Tibial artery (tissue), 4 donors: ENCODE measurements at regions not wholly inside any gene's neighbourhood (a gene's known extent, or its start where the extent isn't known, plus 50 kb on each side); places are given as distances from the start of the nearest gene placed in this dataset.

Source experiments
- DNase-seq, 2 donors: peaks; one replicate each; pipeline ENCODE4 v3.0.0-alpha.2; 2019
- H3K27ac ChIP-seq, 2 donors: fragments of 200-600 bp; sonication (generic) in 1 of 2; 1 replicate in 1 of 2; 2 replicates in 1 of 2; pipeline ENCODE4 v1.5.1; 2018 to 2019; ENCODE audit warnings: mild to moderate bottlenecking in 1 of 2
- H3K27me3 ChIP-seq, 2 donors: fragments of 200-600 bp; sonication (generic) in 1 of 2; one replicate each; pipeline versions ENCODE4 v1.5.1 to v1.6.0; 2016 to 2019
- H3K36me3 ChIP-seq, 3 donors: fragments of 200-600 bp; sonication (generic) in 2 of 3; one replicate each; pipeline ENCODE4 v1.5.1; 2016 to 2019; ENCODE audit warnings: mild to moderate bottlenecking in 2 of 3
- H3K4me1 ChIP-seq, 4 donors: fragments of 200-600 bp; sonication (generic) in 2 of 4; 1 replicate in 3 of 4; 2 replicates in 1 of 4; pipeline ENCODE4 v1.5.1; 2016 to 2019
- H3K4me3 ChIP-seq, 2 donors: fragments of 200-600 bp; sonication (generic) in 1 of 2; 1 replicate in 1 of 2; 2 replicates in 1 of 2; pipeline ENCODE4 v1.5.1; 2018 to 2019; ENCODE audit warnings: mild to moderate bottlenecking in 2 of 2
- H3K9me3 ChIP-seq, 3 donors: fragments of 200-600 bp; sonication (generic) in 1 of 3; one replicate each; pipeline ENCODE4 v1.5.1; 2016 to 2019
- CTCF ChIP-seq, 2 experiments: fragments of 200-600 bp in 1 of 2; fragments of 450-650 bp in 1 of 2; IDR thresholded peaks; one replicate each; pipeline ENCODE4 v1.5.1; 2017 to 2019; ENCODE audit warnings: antibody characterized with exemption in 2 of 2, mild to moderate bottlenecking in 1 of 2, moderate library complexity in 1 of 2
- intact Hi-C: fragments of 100-400 bp; cut with DNase I; formaldehyde crosslinking; loops from one replicate; pipeline ENCODE4 v1.15.0; 2023; ENCODE audit warnings: low total_unique reads

DNA sequence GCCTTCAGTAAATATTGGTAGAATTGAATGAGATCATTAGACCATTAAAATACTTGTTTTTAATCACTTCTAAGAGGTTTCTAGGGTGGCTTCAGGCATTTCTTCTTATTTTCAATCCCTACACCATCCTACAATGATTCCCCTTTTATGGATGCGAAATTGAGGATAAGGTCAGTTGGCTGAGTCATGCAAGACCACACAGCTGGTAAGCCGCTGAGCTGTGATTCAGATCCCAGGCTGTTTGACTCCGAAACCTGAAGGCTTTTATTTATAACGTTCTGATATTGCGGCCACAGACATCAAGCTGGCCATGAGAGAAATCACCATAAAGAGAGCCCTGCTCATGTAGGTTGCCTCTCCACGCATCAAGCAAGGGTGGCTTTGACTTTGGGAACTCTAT is 133.4 kb downstream of the VAPA start:
- Histone ChIP-seq H3K27ac (no peak overlapping the region), H3K27me3 (no peaks in the 10 kb centered on the region), H3K4me1 (peaks cover 0 to 5% (median 0%) of the 10 kb centered on the region in 4 donors), H3K4me3 (no peak overlapping the region), H3K36me3 (no peaks in the 10 kb centered on the region), H3K9me3 (peaks cover 0 to 11% (median 6%) of the 10 kb centered on the region in 3 donors)
- intact Hi-C loops: no loop called here
- no peak for DNase-seq
- no peak for TF ChIP-seq CTCF (IDR thresholded peaks at IDR 0.05)

- TF ChIP-seq CTCF (IDR thresholded peaks at IDR 0.05): no peak
- Histone ChIP-seq H3K36me3 (no peaks in the 10 kb centered on the region), H3K9me3 (no peaks in the 10 kb centered on the region), H3K4me1 (peaks cover 0 to 5% (median 2%) of the 10 kb centered on the region in 4 donors), H3K4me3 (no peak overlapping the region), H3K27ac (no peak overlapping the region), H3K27me3 (no peaks in the 10 kb centered on the region)
- intact Hi-C loops: loop anchor here (1.0 kb wide), 1 partner anchor 46 kb away; no protein-coding TSS in a partner anchor
- DNase-seq: peak in 1 of 2 donors; percentile 60
These were observed 135.9 kb downstream of the VAPA start for GRCh38 chr18:10049747-10050146.

DNA sequence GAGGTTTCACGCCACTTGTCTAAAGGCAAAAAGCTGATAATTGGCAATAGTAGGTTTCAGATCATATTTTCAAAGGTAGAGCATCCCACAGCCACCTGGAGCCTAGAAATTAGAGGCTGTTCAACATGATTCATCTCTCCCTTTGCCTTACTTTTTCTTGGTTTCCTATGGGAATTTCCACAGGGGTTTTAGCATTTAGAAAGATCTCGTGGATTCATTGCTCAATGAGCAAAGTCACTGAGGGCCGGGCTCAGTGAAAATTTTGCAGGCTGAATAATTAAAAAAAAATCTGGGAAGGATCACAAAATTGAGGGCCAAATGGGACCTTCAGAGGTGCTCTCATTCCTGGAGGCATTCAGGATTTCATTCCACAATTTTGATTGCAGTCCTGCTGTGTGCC is 137.1 kb downstream of the VAPA start:
- intact Hi-C loops: no loop called here

DNA sequence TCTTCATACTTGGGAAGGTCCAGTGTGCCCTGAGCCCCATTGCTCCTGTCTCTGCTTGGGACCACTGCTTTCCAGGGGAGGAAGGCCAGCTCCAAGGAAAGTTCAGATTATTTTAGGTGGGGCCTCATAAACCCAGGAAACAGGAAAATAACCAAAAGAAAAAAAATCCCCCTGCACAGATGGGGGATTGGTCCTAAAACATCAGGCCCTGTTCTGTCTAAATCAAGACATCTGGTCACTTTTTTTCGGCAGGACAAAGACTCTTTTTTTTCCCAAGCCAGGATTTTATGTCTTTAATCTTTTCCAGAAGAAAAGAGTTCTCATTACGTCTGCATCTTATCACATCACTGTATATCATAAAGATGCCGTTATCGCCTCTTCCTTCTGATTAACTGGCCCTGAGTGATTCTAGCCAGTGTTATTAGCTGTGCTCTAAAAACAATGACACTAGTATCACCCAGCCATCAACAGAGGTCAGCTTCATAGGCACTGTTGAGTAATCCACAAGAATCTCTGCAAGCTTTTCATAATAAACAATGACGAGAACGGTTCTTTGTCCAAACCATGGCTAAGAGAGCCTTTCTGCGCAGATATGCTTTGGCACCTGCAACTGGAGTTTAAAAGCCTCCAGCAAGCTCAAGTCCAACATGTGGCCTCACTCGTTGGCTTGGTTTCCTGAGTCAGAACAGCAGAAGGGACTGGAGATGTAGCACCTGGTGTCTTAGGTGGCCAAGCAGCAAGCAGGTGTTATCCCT is 138.2 kb downstream of the VAPA start:
- H3K4me3 ChIP-seq: no peak overlapping the region
- TF ChIP-seq CTCF (IDR thresholded peaks at IDR 0.05): no peak
- H3K27me3 ChIP-seq: no peaks in the 10 kb centered on the region
- H3K27ac ChIP-seq: peak overlapping the region in 1 of 2 donors; percentile 26
- H3K36me3 ChIP-seq: no peaks in the 10 kb centered on the region
- intact Hi-C loops: no loop called here
- no peaks in the 10 kb centered on the region for H3K9me3 ChIP-seq
- DNase-seq: peak; percentile 83 to 84
- H3K4me1 ChIP-seq: peaks cover 0 to 8% (median 2%) of the 10 kb centered on the region in 4 donors

More for the DNA sequence above, 137.1 kb downstream of the VAPA start:
- Histone ChIP-seq H3K36me3 (no peaks in the 10 kb centered on the region), H3K27me3 (no peaks in the 10 kb centered on the region), H3K27ac (no peak overlapping the region), H3K4me3 (no peak overlapping the region), H3K4me1 (peaks cover 0 to 5% (median 2%) of the 10 kb centered on the region in 4 donors), H3K9me3 (no peaks in the 10 kb centered on the region)
- DNase-seq: peak in 1 of 2 donors; percentile 29
- TF ChIP-seq CTCF (IDR thresholded peaks at IDR 0.05): no peak

DNA sequence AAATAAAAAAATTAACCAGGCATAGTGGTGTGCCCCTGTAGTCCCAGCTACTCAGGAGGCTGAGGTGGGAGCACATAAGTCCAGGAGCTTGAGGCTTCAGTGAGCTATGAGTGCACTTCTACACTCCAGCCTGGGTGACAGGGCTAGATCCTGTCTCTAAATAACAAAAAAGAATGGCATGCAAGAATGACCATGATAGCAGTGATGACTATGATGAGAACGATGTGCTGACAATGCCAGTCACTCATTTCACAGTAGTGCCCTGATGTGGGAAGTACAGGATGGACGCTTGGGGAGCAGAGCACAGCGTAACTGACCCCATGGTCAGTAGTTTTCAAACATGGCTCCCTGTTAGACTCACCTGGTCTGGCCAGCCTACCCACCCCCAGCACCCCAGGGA is 139.1 kb downstream of the VAPA start:
- Histone ChIP-seq H3K4me1 (peaks cover 0 to 17% (median 10%) of the 10 kb centered on the region in 4 donors), H3K27me3 (no peaks in the 10 kb centered on the region), H3K27ac (no peak overlapping the region), H3K9me3 (no peaks in the 10 kb centered on the region), H3K4me3 (no peak overlapping the region), H3K36me3 (no peaks in the 10 kb centered on the region)
- intact Hi-C loops: no loop called here
- no peak for TF ChIP-seq CTCF (IDR thresholded peaks at IDR 0.05)
- DNase-seq: peak in 1 of 2 donors; percentile 48
